HG03159 (cell line): ENCODE measurements at regions not wholly inside any gene's neighbourhood (a gene's known extent, or its start where the extent isn't known, plus 50 kb on each side); places are given as distances from the start of the nearest gene placed in this dataset.

Experiments used
- ATAC-seq: cut with Tn5 transposase; IDR thresholded peaks from one replicate; pipeline ENCODE4 v1.9.1; 2021; ENCODE audit warnings: mild to moderate bottlenecking, moderate library complexity; ENCODE audit not compliant: unreplicated experiment

DNA sequence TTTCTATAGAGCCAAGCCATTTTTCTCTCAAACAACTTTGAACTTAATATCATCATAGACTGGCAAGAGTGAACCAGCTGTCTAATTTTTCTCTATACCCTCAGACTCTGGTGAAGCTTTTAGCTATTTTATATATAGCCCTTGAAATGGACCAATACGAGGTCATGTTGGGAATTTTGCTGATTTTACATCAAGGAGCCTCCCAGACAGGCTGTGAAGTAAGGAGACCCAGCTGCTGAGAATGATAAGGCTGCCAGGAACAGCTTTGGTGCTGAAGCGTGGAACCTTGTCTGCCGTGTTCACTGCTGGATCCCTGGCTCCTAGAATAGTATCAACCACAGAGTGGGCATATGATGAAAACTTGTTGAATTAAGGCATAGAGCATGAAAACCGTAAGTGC is 326.2 kb upstream of the NAV3 start:
- no peak for ATAC-seq

DNA sequence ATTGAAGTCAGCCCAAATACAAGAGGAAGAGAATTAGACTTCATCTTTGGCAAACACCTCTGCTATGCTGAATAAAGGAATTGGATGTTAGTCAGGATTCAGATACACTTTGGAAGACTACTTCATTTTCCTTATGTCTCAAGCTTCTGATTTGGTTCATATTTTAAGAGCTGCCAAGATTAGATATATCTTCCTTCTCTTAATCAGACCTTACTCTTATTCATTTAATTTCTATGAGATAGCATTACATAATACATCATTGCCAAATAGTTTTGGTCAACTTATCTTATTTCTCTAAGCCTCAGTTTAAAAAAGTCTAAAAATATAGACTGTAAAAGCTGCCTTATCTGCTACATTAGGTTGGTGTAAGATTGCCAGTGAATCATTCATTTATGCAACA is 330.6 kb upstream of the NAV3 start:
- no peak for ATAC-seq

DNA sequence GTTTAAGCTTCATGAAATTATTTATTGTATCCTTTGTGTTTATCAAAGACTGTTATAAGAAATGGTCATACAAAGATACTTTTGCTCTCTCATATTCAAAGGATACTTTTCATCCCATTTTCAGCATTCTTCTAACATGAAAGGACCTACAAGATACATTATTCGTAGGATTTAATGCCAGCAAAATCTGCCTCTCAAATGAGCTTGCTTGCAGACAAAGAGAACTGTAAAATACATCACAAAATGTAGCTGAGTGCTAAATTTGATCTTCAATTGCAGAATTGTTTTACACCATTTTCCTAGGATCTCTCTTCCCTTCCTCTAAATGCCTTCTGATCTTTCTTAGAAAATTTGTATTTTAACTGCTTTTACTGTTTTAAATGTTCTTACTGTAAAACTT is 333.0 kb upstream of the NAV3 start:
- ATAC-seq: no peak

DNA sequence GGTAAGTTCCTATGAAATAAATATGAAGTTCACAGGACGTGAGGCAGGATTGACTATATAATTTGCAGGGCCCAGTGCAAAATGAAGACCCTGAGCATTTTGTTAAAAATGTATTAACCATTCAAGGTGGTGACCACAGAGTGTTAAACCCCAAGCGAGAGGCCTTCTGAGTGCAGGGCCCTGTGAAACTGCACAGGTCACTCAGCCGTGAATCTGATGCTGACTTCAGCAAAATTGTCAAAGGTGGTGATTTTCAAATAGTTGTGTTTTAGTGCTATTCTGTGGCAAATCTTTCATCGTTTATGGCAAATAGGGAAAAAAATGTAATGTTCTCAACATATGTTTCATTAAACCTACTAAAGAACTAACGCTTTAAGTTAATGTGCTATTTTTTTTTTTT is 334.0 kb upstream of the NAV3 start:
- ATAC-seq: no peak

DNA sequence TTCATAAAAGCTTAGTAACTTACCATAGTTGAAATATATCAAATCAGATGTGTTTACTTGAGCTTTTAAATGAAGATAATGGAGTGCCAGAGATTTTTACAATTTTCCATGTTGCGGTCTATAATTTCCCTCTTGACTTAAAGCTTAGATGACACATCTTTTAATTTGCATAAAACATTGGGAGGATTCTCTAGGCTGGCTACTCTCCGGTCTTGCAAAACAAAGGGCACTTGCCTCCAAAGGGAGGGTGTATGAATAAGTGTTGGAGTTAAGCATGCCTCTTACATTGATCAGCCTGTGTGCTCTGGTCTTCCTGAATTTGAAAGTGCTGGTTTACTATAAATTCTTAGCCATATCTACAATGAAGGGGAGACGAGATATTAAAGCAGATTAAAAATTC is 336.4 kb upstream of the NAV3 start:
- no peak for ATAC-seq

DNA sequence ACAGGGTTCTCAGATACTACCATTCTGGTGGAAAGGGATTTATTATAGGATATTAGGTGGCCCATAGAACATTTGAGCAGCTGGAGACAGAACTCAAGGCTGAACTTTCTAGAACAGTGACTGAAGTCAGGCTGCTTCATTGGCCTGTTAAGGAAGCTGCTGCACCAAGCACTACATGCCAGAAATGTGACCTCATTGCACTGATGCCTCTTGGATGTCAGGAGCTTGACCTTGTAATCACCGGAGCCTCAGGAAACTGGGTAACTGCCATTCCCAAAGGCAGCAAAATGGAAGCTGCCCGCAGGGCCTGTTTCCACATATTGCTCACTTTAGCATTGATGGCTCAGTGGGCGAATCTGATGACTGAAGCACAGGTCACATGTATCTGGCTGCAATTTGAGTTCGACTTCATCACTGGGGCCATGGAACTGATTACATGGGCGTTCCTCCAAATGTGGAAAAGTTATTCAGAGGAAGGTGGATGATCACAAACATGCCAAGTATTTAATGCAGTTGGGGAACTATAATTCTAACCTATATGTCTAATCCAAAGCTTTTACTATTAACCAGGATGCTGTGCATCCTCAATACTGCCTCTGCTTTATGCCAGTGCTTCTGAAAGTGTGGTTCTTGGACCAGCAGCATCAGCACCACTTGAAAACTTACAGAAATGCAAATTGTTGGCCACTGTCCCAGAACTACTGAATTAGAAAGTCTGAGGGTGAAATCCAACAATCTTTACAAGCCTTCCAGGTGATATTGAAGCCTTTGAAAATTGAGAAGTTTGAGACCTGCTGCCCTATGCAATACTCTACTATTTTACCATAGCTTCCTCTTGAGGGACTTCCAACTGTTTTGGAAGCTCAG is 337.2 kb upstream of the NAV3 start:
- ATAC-seq: no peak

DNA sequence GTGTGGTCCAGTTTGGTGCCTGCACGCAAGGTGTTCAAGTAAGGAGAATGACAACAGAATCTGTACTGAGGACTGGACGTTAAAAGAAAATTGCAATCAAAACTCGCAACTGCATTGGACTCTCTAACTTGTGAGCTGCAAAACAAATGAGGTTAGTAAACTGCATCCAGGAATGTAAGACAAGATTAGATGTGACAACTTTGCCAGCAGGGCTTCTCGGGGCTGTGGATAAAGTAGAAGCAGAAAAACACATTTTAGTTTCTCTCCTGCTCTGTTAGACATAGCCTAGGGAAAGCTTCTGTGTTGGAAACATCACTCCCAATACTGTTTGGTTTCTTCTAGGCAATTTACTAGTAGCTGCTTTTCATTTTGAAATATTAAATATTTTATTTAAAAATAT is 338.2 kb upstream of the NAV3 start:
- ATAC-seq: no peak

DNA sequence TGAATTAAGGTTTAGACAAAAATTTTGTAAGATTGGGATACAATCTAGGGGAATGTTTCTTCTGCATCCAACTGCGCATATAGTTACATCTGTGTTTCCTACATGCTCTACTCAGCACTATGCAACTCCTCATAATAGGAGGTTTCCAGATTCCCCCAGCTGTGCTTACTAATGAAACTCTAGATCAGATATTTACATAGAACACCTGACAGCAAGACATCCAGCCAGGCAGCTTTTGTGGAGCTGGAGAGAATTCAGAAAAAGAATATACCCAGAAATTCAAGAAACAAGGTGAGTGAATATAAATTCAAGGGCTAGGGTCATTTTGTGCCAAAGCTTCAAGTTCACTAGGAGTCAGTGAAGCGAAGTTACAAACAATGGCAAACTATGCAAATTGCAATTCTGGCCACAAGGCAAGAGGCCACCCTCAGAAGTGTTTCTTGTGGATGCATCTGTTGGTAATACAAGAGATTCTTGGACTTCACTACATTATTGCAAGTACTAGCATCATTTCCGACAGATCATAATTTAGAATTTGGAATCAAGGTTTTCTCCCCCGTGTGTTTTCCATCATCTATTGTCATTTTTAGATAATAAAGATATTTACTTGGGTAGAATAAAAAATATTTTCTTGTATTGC is 341.2 kb upstream of the NAV3 start:
- no peak for ATAC-seq

DNA sequence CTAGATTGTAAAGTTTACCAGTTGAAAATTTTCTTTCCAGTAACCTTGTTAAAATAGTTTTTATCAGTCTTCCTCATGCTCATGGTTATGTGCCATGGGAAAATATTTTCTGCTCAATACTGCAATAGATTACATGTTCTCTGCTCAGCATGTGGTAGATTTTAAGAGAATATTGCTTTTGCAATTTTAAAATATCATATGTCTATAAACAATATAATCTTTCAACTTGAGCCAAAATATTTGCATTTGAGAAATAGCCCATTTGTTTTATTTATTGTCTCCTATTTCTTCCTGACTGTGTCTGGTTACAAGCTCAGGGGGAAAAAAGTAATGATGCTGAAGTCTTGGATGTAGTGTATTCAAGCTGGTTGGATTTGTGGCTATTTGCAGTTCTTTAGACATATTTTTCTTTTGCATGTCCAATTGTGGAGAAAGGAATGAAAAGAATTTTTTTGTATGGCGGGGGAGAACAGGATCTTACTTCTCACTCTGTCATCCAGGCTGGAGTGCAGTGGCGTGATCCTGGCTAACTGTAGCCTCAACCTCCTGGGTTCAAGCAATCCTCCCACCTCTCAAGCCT is 342.6 kb upstream of the NAV3 start:
- no peak for ATAC-seq

DNA sequence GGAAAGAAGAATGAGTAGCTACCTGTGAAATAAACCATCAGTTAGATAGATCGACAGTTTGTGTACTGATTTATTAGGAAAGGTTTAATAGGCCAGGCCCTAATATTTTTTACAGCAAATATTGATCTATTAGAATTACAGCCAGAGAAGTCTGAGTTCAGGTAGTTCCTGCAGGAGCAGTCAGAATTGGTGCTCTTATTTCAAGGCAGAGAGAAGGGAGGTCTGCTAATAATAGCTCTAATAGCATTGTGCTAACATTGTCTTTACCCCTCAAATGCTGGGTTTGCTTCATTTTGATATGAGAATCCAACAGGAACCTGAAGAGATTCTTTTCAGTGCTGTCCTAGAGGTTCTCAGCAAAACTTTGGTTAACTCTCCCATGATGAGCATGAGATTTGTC is 343.8 kb upstream of the NAV3 start:
- ATAC-seq: no peak

DNA sequence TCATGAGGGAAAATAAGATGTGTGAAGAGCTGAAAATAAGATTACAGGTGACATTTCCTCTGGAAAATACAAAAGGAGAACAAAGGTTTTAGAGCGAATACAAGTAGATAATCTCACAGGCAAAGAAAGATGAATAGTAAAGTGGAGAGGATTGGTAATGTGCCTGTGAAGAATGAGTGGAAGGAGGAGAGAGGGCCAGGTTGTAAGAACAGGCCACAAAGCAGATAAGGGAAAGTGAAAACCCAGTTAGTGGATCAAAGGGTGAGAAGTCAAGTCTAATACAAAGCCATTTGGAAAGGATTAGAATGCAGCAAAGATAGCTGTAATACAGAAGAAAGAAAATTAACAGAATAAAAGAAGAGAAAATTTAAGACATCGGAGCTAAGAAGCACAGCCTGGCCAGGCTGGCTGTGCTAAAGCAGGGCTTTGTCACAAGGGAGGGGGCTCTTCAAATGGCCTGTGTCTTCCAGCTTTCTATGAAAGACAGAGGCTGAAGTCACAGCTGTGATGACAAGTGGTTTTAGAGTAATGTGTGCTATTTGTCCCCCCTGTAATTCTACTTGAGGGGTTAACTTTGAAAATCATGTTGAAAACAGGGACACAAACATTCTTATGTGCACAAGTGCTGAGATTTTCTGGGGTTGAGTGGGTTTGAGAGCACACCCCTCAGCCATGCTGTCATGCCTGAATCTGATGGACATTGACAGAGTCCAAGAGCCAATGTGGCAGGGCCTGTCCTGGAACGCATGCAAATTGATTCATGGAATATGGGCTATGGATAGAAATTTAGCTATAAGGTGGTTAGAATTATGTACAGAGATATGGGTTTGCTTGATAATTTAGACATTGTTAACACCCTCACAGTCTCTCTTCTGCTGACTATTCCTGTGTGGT is 344.5 kb upstream of the NAV3 start:
- ATAC-seq: no peak

DNA sequence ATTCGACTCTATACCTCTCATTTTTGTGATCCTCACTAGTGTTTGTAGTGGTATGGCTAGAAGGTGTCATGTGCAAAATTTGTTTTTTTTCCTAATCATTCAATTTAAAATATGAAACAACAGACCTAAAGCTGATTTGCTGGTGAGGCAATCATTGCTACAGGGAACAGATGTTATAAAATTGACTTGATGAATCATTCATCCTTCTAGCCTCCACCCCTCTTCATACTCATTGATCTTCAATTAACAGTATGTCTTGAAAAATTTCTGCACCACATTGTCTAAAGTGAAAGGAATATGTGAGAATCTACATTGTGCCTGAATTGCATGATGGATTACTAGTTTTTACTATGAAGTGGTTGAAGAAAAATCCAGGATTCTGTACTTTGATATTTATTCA is 349.0 kb upstream of the NAV3 start:
- ATAC-seq: no peak

DNA sequence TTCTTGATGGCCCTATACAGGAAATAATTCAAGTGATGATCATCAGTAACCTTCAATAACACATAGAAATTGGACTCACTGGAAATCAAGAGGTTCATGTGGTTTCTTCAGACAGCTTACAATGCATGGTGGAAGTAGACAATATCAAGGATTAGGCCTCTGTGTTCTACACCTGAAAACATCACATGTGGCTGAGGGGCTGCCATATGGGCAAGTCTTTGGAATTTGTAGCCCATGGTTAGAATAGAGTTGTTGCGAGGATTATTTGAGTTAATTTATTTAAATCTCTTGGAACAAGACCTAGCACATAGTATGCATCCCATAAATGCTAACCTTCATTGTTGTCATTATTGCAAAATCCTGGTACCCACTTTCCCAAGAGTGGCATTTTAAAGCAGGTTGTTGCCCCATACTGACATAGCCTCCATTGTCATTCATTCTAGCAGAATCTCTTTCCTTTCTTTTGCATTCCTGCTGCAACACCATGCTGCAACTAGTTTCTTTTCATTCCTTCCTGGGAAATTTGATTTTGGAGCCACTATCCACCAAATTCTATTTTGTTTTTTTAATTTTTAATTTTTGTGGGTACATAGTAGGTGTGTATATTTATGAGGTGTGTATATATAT is 352.7 kb upstream of the NAV3 start:
- no peak for ATAC-seq

DNA sequence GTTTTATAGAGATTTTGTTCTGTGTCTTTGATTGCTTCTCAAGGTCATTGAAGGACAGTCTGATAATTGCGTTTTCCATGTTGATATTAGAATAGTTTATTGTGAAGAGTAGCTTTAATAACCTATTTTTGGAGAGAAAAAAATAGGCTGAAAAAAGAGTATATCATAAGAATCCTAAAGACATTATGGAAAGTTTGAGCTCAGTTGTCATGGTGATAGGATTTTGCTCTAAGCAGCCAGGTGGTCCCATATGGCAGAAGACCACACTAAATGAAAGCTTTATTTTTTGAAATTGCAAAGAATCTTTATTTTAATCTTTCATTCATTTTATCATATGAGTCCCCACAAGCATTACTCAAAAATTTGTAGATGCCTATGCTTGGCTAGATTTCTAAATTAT is 358.9 kb upstream of the NAV3 start:
- no peak for ATAC-seq

DNA sequence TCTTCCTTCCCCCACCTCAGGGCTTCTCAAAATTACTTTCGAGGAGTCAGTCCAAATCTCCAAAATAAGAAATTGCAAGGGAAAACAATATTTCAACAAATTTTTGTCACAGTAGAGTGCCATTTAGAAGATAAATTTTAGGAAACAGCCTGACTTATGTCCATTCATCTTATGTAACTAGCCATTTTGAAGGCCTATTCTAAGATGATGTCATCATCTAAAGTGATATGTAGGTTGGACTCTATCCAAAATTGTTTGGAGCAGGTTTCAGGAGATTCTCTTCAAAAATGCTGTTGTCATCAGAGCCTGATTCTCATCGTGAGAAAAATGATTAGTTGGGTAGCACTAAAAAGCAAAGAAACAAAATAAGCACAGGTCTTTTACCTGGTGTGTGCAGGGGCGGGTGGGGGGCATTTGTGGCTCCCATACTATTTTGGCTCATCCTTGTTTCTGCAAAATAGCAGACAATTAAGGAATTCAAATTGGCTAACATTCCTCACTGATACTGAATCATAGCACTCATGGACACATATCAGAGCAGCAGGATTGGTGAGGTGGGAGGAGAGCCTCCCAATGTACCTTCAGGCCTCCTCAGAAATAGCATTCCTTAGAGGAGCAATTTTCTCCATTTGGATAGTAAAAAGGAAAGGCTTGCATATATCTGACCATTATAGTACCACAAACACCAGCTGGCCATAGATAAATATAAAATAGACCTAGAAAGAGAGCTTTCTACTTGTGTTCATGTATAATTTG is 360.9 kb upstream of the NAV3 start:
- no peak for ATAC-seq

DNA sequence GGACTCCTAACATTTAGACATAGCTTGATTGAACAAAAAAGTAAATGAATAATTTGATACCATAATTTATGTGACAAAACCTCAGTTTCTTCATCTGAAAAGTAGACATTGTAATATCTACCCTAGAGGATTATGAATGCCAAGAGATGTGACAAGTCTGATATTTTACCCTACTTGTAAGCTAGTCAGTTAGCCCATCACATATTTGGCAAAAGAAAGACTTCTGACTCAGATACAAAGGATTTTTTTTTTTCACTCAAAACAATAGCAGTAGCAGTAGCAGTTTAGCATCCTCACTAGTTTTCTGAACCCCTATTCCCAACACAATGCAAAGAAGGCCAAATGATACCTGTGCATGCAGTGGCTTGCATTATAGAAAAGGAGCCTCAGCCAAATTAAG is 377.3 kb upstream of the E2F7 start:
- ATAC-seq: no peak

DNA sequence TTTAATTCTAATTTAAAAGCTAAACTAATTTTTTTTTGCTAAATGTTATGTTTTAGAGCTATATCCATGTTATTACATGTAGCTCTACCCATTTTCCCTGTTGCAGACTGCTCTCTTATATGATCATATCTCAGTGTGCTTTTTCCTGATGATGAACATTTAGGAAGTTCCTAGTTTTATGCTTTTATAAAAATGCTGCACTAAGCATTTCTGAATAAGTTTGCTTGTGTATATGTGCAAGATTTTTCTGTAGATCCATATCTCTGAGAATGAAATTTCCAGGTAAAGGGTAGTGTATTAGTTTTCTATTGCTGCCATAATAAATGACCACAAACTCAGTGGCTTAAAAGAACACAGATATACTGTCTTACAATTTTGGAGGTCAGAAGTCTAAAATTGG is 374.4 kb upstream of the E2F7 start:
- ATAC-seq: no peak

DNA sequence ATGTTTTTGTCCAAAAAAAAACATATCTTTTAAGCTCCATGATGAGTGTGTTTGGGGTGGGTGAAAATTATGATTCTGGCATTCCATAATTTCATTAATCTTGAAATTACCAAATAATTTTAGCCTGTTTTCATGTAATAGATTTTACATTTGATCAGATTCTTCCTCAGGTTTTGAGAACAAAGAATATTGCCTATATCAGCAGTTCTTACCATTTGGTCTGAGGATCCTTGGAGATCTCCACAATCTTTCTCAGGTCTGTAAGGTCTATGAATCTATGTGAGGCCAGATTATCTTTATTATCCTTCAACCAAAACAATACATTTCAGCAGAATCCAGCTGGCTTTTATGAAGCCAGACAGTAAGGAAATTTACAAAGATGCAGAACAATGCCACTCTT is 373.3 kb upstream of the E2F7 start:
- no peak for ATAC-seq

DNA sequence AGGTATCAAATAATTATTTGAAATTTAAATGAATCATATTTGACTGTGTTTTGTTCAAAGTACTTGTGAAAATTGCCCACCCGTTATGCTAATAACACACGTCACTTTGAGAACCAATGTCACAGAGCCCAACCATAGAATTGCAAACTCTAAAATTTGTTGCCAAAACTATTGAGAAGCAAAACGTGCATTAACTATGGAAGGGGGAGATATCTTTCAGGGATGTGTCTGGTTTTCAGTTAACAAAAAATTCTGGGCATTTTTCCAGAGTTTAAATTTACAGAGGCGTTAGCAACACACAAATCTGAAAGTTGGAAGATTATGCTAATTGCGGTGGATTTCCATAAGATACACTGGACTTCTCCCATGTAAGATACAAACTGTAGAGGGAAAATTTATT is 371.8 kb upstream of the E2F7 start:
- ATAC-seq: no peak

DNA sequence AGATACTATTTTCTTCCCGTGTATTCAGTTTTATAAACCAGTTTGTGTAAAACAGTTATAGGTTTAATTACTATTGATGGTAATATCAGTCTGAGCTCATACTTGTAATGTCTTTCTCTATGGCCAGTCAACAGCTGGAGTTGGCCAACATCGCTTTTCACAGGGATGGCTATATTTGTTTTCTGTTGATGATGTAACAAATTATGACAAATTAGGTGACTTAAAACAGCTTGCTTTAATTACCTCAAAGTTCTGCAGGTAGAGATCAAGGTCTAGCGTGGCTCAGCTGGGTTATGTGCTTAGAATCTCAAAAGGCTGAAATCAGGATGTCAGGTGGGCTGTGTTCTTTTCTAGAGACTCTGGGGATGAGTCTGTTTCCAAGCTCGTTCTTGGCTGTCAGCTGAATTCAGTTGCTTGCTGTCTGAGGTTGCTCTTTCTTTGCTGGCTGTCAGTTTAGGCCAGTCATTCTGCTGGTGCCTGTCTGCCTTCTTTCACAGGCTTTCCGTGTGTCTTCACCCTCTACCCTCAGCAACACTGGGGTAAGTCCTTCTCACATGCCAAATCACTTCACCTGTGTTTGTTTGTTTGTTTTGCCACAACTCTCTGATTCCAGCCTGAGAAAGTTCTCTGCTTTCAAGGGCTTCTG is 370.2 kb upstream of the E2F7 start:
- no peak for ATAC-seq
